IMR-90 (cell line): ENCODE measurements at regions not wholly inside any gene's neighbourhood (a gene's known extent, or its start where the extent isn't known, plus 50 kb on each side); places are given as distances from the start of the nearest gene placed in this dataset.

Experiments
- ATAC-seq: fragments of 200-7000 bp; cut with Tn5 transposase; 2 replicates; pipeline ENCODE4 v1.9.1; 2020; ENCODE audit warnings: low read depth, mild to moderate bottlenecking, moderate library complexity
- BruUV-seq: library from RNA; stranded (reverse); fragments of 400-500 nt; replicated peaks from 2 replicates; lab custom pipeline; 2021; lab: Mats Ljungman, UMichigan
- CTCF ChIA-PET: fragments of 300-600 bp; formaldehyde crosslinking; extraction: SDS; loops from one replicate; lab custom pipeline; 2021; ENCODE audit warnings: antibody characterized with exemption; lab: Yijun Ruan, JAX
- POLR2A ChIA-PET: fragments of 300-600 bp; sonication (Branson Sonifier 250); formaldehyde crosslinking; loops from one replicate; lab custom pipeline; 2022; ENCODE audit warnings: antibody characterized with exemption; ENCODE audit not compliant: unreplicated experiment; lab: Charles Lee
- DNase-seq: peaks from one replicate; pipeline ENCODE4 v3.0.0; 2013
- H2AFZ ChIP-seq: replicated peaks from 2 replicates; pipeline ENCODE3; 2013; ENCODE audit warnings: low read length, mild to moderate bottlenecking; ENCODE audit not compliant: poor library complexity
- H2AK5ac ChIP-seq: 2 replicates; pipeline ENCODE4 v1.6.1; 2013; ENCODE audit warnings: low read depth, low read length, inconsistent platforms
- H2AK9ac ChIP-seq: replicated peaks from 2 replicates; pipeline ENCODE3; 2013; ENCODE audit warnings: mild to moderate bottlenecking, low read depth, low read length, moderate library complexity; ENCODE audit not compliant: poor library complexity
- H2BK120ac ChIP-seq: 2 replicates; pipeline ENCODE4 v1.6.1; 2013; ENCODE audit warnings: low read depth, low read length, inconsistent platforms
- H2BK15ac ChIP-seq: 3 replicates; pipeline ENCODE4 v1.6.1; 2013; ENCODE audit warnings: low read depth, low read length, inconsistent platforms
- H2BK20ac ChIP-seq: 2 replicates; pipeline ENCODE4 v1.6.1; 2013; ENCODE audit warnings: low read depth, mild to moderate bottlenecking, inconsistent platforms, low read length, moderate library complexity
- H2BK5ac ChIP-seq: 2 replicates; pipeline ENCODE4 v1.6.1; 2013; ENCODE audit warnings: mild to moderate bottlenecking, low read depth, low read length, inconsistent platforms; ENCODE audit not compliant: poor library complexity, severe bottlenecking
- H3K14ac ChIP-seq: replicated peaks from 2 replicates; pipeline ENCODE4 v1.6.1; 2013; ENCODE audit warnings: low read depth, low read length, inconsistent platforms
- H3K18ac ChIP-seq: 2 replicates; pipeline ENCODE4 v1.6.1; 2013; ENCODE audit warnings: low read depth, low read length, control low read depth
- H3K23ac ChIP-seq: 2 replicates; pipeline ENCODE4 v1.6.1; 2013; ENCODE audit warnings: low read depth, low read length, inconsistent platforms
- H3K27ac ChIP-seq: 2 replicates; pipeline ENCODE4 v1.5.1; 2013; ENCODE audit warnings: mild to moderate bottlenecking, control low read depth, low read length; ENCODE audit not compliant: insufficient read depth
- H3K27me3 ChIP-seq: 2 replicates; pipeline ENCODE4 v1.6.1; 2013; ENCODE audit warnings: low read length; ENCODE audit not compliant: control insufficient read depth, insufficient read depth
- H3K36me3 ChIP-seq: 2 replicates; pipeline ENCODE4 v1.6.1; 2013; ENCODE audit warnings: low read length, mixed read lengths; ENCODE audit not compliant: control insufficient read depth, insufficient read depth
- H3K4ac ChIP-seq: 2 replicates; pipeline ENCODE4 v1.6.1; 2013; ENCODE audit warnings: low read depth, low read length, inconsistent platforms
- H3K4me1 ChIP-seq: 2 replicates; pipeline ENCODE4 v1.6.1; 2013; ENCODE audit warnings: low read length, mixed read lengths; ENCODE audit not compliant: control insufficient read depth, insufficient read depth
- H3K4me2 ChIP-seq: 2 replicates; pipeline ENCODE4 v1.6.1; 2013; ENCODE audit warnings: low read depth, mild to moderate bottlenecking, control low read depth, low read length, moderate library complexity
- H3K4me3 ChIP-seq: 2 replicates; pipeline ENCODE4 v1.5.1; 2013; ENCODE audit warnings: low read depth, mild to moderate bottlenecking, control low read depth, low read length, moderate library complexity; ENCODE audit not compliant: insufficient read depth
- H3K56ac ChIP-seq: 2 replicates; pipeline ENCODE4 v1.6.1; 2013; ENCODE audit warnings: low read length, inconsistent platforms; ENCODE audit not compliant: insufficient read depth; ENCODE audit errors: extremely low read depth
- H3K79me1 ChIP-seq, 2 experiments: 2 replicates each; pipeline ENCODE4 v1.6.1; 2013; ENCODE audit warnings: low read length in 2 of 2, inconsistent platforms in 1 of 2, low read depth in 1 of 2
- H3K9ac ChIP-seq: 2 replicates; pipeline ENCODE4 v1.6.1; 2013; ENCODE audit warnings: low read depth, low read length, control low read depth
- H3K9me1 ChIP-seq: 2 replicates; pipeline ENCODE4 v1.6.1; 2013; ENCODE audit warnings: low read length, inconsistent platforms; ENCODE audit not compliant: insufficient read depth
- H3K9me3 ChIP-seq: 2 replicates; pipeline ENCODE4 v1.6.1; 2013; ENCODE audit warnings: low read length; ENCODE audit not compliant: control insufficient read depth, insufficient read depth
- H4K20me1 ChIP-seq: 2 replicates; pipeline ENCODE4 v1.6.1; 2013; ENCODE audit warnings: low read length, inconsistent platforms; ENCODE audit not compliant: insufficient read depth
- H4K5ac ChIP-seq: 2 replicates; pipeline ENCODE4 v1.6.1; 2013; ENCODE audit warnings: mild to moderate bottlenecking, low read depth, low read length, control low read depth
- H4K8ac ChIP-seq, 2 experiments: 2 replicates each; pipeline ENCODE4 v1.6.1; 2013; ENCODE audit warnings: low read depth in 2 of 2, low read length in 2 of 2, control low read depth in 1 of 2, inconsistent platforms in 1 of 2
- H4K91ac ChIP-seq: 2 replicates; pipeline ENCODE4 v1.6.1; 2013; ENCODE audit warnings: low read depth, low read length, inconsistent platforms; ENCODE audit not compliant: insufficient read depth
- CEBPB ChIP-seq: IDR thresholded peaks from 2 replicates; pipeline ENCODE4 v1.6.1; 2012; ENCODE audit warnings: low read depth, low read length, improper control_type of control experiment
- CHD1 ChIP-seq: IDR thresholded peaks from 2 replicates; pipeline ENCODE4 v1.6.1; 2012; ENCODE audit warnings: low read depth, low read length, improper control_type of control experiment
- FOS ChIP-seq: fragments of 150-350 bp; IDR thresholded peaks from 2 replicates; pipeline ENCODE4 v1.6.1; 2016; ENCODE audit warnings: low read depth, low read length
- RCOR1 ChIP-seq: IDR thresholded peaks from 2 replicates; pipeline ENCODE4 v1.6.1; 2012; ENCODE audit warnings: mild to moderate bottlenecking, low read length, improper control_type of control experiment; ENCODE audit not compliant: insufficient replicate concordance
- whole genome bisulfite sequencing, 2 experiments: methylation state at CpG; one replicate each; pipeline versions ENCODE4 v1.1.5 to v1.1.7; 2013; ENCODE audit warnings: missing lambda C conversion rate in 2 of 2; ENCODE audit not compliant: insufficient read length in 1 of 2; ENCODE audit errors: extremely low coverage in 2 of 2; 5-methylcytosine and 5-hydroxymethylcytosine counted together
- dilution Hi-C: fragments of 300-500 bp; cut with HindIII; formaldehyde crosslinking; loops from one replicate; pipeline ENCODE4 v1.14.3; 2018; ENCODE audit warnings: low sequenced_read_pairs; ENCODE audit not compliant: unreplicated experiment
- in situ Hi-C: fragments of 300-500 bp; cut with MboI; formaldehyde crosslinking; loops from 3 replicates; pipeline ENCODE4 v1.14.3; 2019; ENCODE audit warnings: low sequenced_read_pairs, inconsistent platforms, mixed read lengths
- intact Hi-C: fragments of 100-400 bp; cut with micrococcal nuclease; formaldehyde crosslinking; loops from 2 replicates; pipeline ENCODE4 v1.10.0; 2022

GRCh38 chr3:22620498-22620897 lies 582.6 kb upstream of the UBE2E2 start:
- DNase-seq (no peak), ATAC-seq (no peak)
- Histone ChIP-seq H3K9me1 (no peaks in the 10 kb centered on the region), H2BK120ac (no peak overlapping the region), H2AK5ac (no peak overlapping the region), H3K4ac (no peak overlapping the region), H3K9me3 (peaks cover 2% of the 10 kb centered on the region; the same call in 1 of the 2 replicates), H3K4me1 (no peaks in the 10 kb centered on the region), H2BK20ac (no peak overlapping the region), H3K4me3 (no peak overlapping the region), H3K9ac (no peak overlapping the region), H2BK5ac (no peak overlapping the region), H3K56ac (no peak overlapping the region), H3K14ac (no peak overlapping the region), H3K27ac (no peak overlapping the region), H4K91ac (no peak overlapping the region), H2BK15ac (no peak overlapping the region), H4K20me1 (no peaks in the 10 kb centered on the region), H4K8ac (no peak overlapping the region), H4K5ac (no peak overlapping the region), H3K23ac (no peak overlapping the region), H2AFZ (no peak overlapping the region), H3K36me3 (no peaks in the 10 kb centered on the region), H2AK9ac (no peak overlapping the region), H3K79me1 (no peaks in the 10 kb centered on the region), H3K4me2 (no peak overlapping the region), H3K27me3 (no peaks in the 10 kb centered on the region), H3K18ac (no peak overlapping the region)
- TF ChIP-seq CEBPB (no peak), RCOR1 (no peak), FOS (no peak), CHD1 (no peak)
- dilution Hi-C loops, result no loop called here
- no TSS peak for BruUV-seq
- intact Hi-C loops, result no loop called here
- WGBS, 2 experiments, result no CpG with 5 or more reads among the region's 1 CpG
- POLR2A ChIA-PET, result no interaction called here
- in situ Hi-C loops, result no loop called here
- CTCF ChIA-PET, result no interaction called here
